ENCODE measurements at regions not wholly inside any gene's neighbourhood (a gene's known extent, or its start where the extent isn't known, plus 50 kb on each side); places are given as distances from the start of the nearest gene placed in this dataset.
A peak's percentile ranks its signal among the peaks of the same experiment; 100 is the strongest.
"Not testable (repeated sequence)": the region's sequence is repeated elsewhere in the genome, so short reads cannot be mapped to it uniquely, and the experiment has no call there.

DNA sequence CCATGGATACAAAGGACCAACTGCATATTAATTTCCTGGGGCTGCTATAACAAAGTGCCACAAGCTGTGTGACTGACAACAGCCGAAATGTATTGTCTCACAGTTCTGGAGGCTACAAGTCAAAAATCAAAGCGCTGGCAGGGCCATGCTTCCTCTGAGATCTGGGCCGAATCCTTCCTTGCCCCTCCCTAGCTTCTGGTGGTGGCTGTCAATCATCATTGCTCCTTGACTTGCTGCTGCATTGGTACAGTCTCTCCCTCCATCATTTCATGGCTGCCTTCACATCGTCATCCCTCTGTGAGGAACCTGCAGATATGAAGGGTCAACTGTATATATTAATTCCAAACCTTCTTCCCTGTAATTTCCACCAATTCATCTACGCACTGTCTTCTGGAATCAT, 118.3 kb downstream of the EXOC5 start:
- DNase-seq (ENCODE audit: low read depth): no peak

DNA sequence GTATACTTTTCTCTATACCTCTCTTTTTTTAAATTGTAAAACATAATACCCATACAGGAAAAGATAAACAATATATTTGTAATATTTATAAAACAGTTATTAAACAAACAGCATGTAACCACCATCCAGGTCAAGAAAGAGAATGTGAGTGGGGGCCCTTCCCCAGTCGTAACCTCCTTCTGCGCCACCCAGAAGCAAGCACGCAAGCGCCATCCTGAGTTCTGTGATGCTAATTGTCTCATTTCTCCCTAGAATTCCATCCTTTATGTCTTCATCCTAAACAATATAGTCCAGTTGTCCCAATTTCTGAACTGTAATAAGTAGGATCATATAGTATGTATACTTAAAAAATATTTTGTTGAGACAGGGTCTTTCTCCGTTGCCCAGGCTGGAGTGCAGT, 129.5 kb downstream of the EXOC5 start:
- DNase-seq (ENCODE audit: low read depth): no peak

DNA sequence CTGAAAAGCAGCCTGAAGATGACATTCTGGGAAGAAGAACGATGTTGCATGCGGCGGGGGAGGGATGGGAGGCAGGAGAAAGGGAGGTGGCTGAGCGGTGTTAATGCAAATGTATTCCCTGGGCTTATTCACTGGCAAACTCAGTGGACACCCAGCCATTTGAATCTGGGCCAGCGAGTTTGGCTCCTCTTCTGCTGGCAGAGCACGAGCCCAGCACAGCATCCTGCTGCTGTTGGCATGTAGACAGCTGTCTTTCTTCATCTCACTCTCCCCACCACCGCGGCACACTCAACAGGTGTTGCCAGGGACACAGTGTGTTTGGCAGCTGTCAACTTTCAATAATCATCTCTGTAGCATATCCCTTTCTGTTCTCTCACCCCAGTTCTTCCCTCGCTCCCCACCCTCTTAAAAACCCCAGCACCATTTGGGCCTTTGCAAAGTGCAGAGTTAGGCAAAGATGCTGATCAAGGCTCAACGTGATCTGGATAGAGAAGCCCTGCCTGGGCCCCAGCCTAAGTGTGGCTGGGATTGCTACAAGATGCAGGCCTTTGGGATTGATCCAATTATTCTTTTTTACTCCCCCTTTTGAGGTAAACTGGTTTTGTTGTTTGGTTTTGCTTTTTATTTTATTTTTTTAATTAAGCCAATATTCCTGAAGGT, 131.9 kb downstream of the EXOC5 start:
- DNase-seq (ENCODE audit: low read depth): no peak

DNA sequence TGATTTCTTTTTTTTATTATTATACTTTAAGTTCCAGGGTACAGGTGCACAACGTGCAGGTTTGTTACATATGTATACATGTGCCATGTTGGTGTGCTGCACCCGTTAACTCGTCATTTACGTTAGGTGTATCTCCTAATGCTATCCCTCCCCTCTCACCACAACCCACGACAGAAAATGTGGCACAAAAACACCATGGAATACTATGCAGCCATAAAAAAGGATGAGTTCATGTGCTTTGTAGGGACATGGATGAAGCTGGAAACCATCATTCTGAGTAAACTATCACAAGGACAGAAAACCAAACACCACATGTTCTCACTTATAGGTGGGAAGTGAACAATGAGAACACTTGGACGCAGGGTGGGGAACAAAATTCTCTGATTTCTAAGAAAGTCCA, 140.9 kb downstream of the EXOC5 start:
- DNase-seq (ENCODE audit: low read depth): not testable (repeated sequence)

DNA sequence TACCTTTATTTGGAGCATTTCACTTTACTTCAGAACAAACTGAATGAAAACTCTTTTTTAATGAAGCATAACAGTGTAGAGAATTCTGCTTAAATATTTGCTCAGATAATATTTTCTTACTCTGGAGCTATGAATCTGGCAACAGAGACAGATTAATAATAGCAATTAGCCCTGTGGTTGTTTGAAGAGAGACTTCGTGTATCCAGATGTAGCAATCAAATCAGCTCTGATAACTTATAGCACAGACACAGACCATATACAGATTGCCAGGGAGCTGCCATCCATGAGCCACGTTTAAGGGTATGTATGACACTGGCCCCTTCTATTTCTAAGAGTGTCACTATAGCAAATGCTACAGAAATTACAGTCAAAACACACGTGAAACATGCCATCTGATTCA, 146.6 kb downstream of the EXOC5 start:
- no peak for DNase-seq (ENCODE audit: low read depth)

DNA sequence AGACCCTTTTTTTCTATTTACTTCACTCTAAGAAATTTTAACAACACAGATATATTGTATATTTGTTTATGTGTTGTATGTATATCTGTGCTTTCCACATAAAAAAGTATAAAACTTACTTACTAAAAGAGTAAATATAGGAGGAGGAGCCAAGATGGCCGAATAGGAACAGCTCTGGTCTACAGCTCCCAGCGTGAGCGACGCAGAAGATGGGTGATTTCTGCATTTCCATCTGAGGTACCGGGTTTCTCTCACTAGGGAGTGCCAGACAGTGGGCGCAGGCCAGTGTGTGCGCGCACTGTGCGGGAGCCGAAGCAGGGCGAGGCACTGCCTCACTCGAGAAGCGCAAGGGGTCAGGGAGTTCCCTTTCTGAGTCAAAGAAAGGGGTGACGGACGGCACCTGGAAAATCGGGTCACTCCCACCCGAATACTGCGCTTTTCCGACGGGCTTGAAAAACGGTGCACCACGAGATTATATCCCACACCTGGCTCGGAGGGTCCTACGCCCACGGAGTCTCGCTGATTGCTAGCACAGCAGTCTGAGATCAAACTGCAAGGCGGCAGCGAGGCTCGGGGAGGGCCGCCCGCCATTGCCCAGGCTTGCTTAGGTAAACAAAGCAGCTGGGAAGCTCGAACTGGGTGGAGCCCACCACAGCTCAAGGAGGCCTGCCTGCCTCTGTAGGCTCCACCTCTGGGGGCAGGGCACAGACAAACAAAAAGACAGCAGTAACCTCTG, 156.5 kb downstream of the EXOC5 start:
- not testable (repeated sequence) for DNase-seq (ENCODE audit: low read depth)

DNA sequence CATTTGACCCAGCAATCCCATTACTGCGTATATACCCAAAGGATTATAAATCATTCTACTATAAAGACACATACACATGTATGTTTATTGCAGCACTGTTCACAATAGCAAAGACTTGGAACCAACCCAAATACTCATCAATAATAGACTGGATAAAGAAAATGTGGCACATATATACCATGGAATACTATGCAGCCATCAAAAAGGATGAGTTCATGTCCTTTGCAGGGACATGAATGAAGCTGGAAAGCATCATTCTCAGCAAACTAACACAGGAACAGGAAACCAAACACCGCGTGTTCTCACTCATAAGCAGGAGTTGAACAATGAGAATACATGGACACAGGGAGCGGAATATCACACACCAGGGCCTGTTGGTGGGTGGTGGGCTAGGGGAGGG, 158.3 kb downstream of the EXOC5 start:
- not testable (repeated sequence) for DNase-seq (ENCODE audit: low read depth)

DNA sequence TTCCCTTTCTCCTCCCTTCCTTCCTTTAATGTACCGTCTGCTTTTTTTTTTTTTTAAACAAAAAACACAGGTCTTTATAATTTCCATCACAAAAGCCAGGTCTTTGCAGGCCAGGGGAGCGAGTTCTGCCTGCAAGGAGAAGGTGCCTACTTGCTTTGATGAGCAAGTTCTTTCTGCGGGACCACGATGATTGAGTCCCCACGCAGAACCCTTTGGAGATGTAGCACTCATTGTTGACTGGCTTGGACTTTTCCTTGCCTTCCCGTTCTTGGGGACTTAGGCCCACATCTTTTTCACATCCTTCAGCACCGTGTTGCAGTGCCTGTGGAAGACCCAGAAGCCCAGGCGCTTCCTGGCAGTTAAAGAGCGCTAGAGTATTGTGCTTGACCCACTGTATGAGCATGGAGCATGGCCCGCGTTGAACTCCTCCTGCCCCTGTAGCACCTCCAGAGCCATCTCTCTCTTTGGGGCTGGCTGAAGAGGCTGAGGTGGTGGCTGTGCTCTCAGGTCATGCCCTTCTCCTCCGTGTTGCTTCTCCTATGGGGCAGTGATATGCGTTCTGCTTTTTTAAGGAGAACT, 177.6 kb downstream of the EXOC5 start:
- no peak for DNase-seq (ENCODE audit: low read depth)

DNA sequence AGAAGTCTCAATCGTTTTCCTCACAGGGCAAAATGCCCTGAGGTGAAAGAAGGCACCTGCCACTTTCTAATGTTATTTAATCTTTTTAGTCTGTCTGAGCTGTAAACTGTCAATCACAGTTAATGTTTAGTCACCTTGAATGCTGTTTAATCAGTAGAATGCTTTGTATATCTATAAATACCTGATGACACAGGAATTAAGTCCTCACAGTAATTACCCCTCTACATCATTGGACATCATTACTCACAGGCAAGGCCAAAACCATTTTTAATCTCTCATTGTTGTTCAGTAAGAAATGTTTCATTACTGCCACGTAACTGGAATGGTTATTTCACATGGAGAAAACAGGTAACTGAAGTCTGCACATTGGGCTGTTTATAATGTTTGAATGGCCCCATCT, 178.8 kb downstream of the EXOC5 start:
- no peak for DNase-seq (ENCODE audit: low read depth)

DNA sequence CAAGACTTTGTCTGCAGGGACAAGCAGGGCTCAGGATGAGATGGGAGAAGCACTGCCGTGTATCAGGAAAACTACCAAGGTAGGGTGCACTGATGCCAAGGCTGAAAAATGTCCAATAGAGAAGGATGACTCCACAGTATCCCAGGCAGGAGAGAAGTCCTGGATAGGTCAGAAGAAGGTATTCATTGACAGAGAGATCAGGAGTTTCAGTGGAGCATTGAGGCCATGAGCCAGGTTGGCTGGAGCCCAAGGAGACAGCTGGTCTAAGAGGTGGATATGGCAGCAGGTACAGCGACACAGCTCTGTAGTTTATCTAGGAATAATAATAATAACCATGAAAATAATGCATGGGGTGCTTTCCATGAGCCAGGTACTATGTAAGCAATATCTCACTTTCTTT, 180.9 kb downstream of the EXOC5 start:
- no peak for DNase-seq (ENCODE audit: low read depth)

DNA sequence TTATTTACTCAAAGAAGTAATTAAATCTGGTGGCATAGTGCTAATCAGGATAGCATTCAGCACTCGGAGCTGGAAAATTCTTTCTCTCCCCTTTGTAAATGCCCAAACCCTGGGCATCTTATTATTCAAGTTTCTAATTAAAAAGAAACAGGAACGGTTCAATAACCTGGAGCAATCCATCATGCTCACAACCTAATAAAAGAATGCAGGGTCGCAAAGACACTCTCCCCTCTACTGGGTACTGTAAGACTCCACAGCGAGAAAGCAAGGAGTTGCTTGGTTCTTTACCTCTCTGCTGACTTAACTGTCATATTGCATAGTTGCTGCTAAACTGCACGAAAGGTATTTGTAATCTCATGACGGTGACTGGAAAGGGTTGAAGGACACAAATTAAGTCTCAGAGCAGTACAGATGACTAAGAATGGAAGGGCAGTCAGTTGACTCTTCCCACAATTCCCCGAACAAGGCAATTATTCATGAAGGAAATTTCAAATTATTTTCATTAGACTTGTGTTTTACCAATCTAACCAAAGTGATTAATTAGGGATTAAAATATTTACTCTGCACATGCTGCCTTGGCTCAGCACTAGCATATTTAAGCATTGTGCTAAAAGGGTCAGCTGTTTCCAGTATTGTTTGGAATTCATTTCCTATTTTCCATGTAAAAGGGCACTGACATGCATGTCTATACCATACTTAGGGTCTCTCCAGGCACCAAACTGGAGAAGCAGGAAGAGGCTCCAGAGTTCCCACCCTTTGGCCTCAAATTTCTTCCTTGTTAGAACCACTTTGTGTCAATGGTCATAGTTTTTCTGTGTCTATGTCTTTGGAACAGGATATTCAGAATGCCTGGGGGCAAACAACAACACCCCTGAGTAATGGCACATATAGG, 182.2 kb downstream of the EXOC5 start:
- DNase-seq (ENCODE audit: low read depth): no peak

DNA sequence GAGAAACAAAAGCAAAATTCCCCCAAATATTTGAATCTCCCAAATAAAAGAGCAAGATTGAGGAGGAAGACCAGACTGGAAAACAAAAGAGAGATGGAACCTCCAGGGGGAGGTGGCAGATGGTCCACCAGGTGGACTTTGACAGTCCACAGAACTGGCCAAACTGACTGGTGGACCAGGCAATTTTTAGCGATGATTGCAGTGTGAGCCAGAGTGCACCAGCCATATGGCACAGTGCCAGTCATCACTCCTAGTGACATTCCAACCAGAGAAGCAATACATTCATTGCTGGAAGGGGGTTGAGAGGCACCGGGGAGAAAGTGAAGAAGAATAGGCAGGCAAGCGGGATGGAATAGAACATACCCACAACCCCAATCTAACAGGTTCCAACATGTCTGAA, 182.9 kb downstream of the EXOC5 start:
- no peak for DNase-seq (ENCODE audit: low read depth)

DNA sequence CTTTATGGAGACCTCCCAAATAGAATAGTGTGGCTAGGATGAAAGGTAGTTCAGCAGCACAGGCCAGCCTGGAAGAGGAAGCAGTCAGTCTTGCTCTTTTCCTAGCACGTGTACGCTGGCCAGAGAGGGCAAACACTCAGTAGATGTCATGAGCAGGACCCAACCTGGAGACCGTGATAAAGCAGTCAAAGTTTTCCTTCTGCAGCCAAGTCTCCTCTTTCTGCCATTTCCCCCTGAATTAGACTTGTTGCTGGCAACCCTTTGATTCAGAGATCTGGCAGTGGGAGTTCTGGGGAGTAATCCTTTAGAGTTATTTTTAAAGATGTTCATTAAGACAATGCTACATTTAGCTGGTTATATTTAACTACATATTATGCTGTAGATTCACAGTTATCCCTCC, 183.7 kb downstream of the EXOC5 start:
- DNase-seq (ENCODE audit: low read depth): no peak

DNA sequence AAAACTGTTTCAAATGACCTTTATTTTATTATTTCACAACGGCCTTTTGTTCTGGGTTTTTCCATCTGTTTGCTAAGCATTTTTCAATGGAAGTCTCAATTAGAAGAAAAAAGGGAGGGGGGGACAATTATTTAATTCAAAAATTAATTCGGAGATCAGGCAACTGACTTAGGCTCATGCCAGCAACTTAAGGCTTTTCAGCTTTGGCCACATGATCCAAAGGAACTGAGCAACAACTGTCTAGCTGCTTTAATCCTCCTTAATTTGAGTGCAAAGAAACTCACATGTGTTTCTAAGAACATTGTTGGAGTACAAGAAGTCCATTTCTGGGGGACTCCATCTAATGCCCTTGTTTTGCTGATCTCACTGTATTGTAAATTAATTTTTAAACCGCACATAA, 188.0 kb downstream of the EXOC5 start:
- no peak for DNase-seq (ENCODE audit: low read depth)

DNA sequence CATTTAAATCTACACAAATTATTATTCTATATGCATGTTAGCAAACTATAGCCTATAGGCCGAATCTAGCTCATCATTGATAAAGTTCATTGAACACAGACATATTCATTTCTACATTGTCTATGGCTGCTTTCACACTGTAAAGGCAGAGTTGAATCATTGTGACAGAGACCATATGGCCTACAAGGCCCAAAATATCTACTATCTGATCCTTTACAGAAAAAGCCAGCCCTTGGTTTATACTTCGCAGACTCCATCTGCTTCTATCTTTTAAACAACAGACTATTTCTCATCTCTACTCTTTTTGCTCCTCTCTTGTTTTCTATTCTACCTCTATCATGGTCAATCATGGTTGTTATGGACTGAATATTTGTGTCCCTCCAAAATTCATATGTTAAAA, 190.7 kb downstream of the EXOC5 start:
- DNase-seq (ENCODE audit: low read depth): no peak

DNA sequence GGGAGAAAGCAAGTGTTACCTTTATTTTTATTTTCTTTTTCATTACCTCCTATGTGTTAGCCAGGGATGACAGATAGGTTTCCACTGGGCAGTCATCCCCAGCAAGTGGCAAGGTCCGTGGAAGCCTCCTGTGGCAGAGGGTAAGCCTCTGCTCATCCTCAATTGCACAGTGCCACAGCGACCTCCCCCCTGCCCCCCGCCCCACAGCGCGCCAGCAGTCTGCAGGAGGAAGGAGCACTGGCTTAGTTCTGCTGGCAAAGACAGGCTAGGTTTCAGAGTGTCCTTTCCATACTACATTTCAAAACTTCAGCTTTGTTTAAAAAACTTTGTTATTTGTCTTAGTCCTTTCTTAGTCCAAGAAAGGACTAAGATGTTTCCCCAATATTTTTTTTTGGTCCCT, 194.7 kb downstream of the EXOC5 start:
- no peak for DNase-seq (ENCODE audit: low read depth)

DNA sequence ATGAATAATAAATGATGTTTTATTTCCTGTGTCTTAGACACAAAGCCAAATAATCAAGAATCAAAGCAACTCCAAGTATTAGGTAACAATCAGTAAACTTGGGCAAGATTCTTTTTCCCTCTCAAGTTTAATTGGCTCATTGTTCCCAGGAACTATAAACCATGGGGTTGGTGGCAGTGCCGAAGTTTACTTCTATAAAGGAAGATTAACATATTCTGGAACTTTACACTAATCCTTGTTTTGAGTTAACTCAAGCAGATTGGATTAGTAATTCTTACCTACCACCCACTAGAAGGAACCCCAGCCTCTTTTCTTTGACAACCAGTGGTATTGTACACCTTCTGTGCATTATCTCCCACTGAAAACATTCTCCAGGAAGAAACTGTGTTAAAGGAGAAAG, 197.1 kb downstream of the EXOC5 start:
- no peak for DNase-seq (ENCODE audit: low read depth)

DNA sequence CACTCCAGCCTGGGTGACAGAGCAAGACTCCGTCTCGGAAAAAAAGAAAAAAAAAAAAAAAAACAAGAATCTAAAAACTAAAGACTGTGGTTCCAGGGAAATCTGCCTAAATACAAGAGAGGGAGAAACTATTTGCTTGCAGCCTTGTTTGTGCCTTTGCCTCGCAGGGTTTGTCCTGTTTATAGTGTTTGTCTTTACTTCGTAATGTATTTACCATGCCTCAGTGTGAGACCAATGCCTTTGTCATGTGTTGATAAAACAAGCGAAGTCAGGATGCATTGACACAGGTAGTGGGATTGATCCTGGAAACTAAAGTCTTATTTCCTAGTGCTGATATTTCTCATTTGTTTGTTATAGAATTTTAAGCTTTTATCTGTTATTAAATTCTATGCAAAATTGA, 199.0 kb downstream of the EXOC5 start:
- no peak for DNase-seq (ENCODE audit: low read depth)

DNA sequence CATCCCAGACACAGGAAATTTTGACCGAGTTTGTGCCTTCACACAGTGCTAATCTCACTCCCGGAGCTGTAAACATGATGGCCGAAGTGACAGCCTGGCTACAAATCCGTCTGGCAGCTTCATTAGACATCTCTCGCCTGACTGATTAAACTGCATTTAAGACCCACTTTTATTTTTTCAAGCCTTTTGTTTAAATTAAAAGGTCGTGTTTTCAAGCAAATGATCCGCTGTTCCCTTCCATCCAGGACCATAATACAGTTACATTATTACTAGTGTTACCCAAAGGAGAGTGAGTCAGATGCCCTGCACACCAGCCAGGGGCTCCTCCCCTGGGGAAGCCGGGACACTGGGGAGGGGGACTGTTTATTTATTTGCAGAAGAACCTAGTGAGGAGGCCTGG, 200.2 kb downstream of the EXOC5 start:
- no peak for DNase-seq (ENCODE audit: low read depth)

DNA sequence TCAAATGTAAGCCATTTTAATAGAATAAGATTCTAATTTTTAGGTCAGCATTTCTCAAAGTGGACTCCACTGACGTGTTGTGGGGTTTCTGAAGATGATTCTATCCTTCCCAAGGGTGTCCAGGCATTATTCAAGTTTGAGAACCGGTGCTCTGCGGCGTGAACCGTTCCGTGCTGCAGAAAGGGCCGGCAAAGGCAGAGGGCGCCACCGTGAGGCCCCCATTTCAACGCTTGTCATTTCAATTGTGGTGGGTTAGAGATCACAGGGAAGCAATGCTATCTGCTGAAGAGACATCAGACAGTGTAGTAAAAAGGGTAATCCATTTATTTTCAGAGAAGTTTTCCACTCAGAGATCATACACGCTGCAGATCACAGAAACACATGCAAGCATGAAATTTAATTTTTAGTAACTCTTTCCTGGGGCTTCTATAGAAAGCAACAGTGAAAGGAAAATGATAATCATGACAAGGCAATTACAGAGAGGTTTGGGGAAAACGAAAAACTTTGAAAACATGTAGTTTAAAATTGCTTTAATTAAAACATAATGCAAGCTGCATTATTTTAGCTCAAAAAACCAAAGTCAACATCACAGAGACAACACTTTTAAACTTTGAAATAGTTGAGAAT, 201.7 kb downstream of the EXOC5 start:
- peak; percentile 21 for DNase-seq (ENCODE audit: low read depth)

DNA sequence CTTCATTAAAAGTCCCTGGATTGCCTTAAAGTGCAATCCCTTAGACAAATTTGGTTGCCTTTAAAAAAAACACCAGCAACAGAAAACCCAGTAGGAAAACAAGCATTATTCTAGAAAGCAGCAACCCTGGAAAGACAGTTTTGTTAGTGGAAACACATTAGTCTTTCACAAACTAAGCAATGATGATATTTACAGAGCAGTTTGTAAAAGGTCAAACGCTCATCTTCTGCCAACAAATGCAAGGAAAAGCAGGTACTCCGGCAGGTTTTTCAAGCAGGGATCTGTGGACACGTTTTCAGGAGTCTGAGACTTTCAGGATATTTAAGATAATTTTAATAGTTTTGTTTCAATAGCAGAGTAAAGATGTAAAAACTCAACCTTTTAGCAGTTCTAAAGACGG, 202.2 kb downstream of the EXOC5 start:
- DNase-seq (ENCODE audit: low read depth): no peak

DNA sequence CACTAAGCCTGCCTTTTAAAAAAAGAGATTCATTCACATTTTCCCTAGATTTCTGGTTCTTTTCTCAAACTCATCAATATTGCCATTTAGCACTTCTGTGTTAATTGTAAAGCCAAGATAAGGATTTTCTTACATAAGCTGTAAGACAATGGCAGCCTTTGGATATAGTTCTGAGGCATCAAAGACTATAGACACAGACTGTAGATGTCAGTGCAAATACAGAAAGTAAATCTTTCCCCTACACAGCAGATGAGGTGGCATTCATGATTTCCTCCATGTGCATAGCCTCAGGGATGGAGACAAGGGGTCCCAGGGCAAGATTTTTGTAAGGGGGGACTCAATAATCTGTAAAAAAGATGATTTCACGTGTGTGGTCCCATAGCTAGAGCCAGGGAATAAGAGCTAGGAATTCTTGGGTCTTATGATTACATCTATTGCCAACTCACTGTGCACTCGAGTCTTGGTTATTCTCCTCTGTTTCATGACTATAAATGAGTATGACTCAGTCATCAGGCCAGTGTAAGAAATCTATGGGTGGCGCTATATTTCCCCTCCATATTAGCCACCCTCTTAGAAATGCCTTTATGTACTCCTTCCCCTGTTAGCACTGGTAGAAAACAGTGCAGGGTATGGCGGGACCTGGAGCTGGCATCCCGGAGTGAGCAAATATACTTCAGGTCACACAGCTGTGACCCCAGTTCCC, 207.5 kb downstream of the EXOC5 start:
- DNase-seq (ENCODE audit: low read depth): no peak
